ENCODE measurements at regions not wholly inside any gene's neighbourhood (a gene's known extent, or its start where the extent isn't known, plus 50 kb on each side); places are given as distances from the start of the nearest gene placed in this dataset.

- no peak for TF ChIP-seq EZH2phosphoT487 (IDR thresholded peaks at IDR 0.05; ENCODE audit: low read length)
- no peak for TF ChIP-seq CTCF (IDR thresholded peaks at IDR 0.05; ENCODE audit: low read length)
- no peak for TF ChIP-seq EZH2 (optimal IDR thresholded peaks at IDR 0.05; ENCODE audit: low read depth, low read length)
Observed at GRCh38 chr9:28999806-29000205, 1426.5 kb upstream of the C9orf72 start.
